ENCODE measurements at regions not wholly inside any gene's neighbourhood (a gene's known extent, or its start where the extent isn't known, plus 50 kb on each side); places are given as distances from the start of the nearest gene placed in this dataset.

GRCh38 chr14:24744641-24745040 lies 110.7 kb upstream of the GZMB start:
- H3K4me3 ChIP-seq (ENCODE audit: severe bottlenecking), result no peak overlapping the region
- H3K27me3 ChIP-seq (ENCODE audit: insufficient read depth, poor library complexity, severe bottlenecking), result peaks cover 9% of the 10 kb centered on the region
- H3K9me3 ChIP-seq (ENCODE audit: severe bottlenecking), result no peaks in the 10 kb centered on the region
- H3K4me1 ChIP-seq (ENCODE audit: insufficient read depth, poor library complexity, severe bottlenecking), result no peaks in the 10 kb centered on the region
- DNase-seq (ENCODE audit: low spot score), result no peak
- TF ChIP-seq CTCF (IDR thresholded peaks at IDR 0.05; ENCODE audit: poor library complexity, severe bottlenecking), result no peak
- H3K27ac ChIP-seq (ENCODE audit: poor library complexity, severe bottlenecking), result no peak overlapping the region
- no peak for ATAC-seq (ENCODE audit: low read depth)
- H3K36me3 ChIP-seq (ENCODE audit: low read depth), result no peaks in the 10 kb centered on the region

GRCh38 chr14:24741871-24742270 lies 107.9 kb upstream of the GZMB start:
- TF ChIP-seq CTCF (IDR thresholded peaks at IDR 0.05; ENCODE audit: poor library complexity, severe bottlenecking), result no peak
- Histone ChIP-seq H3K4me3 (ENCODE audit: severe bottlenecking) (no peak overlapping the region), H3K27ac (ENCODE audit: poor library complexity, severe bottlenecking) (no peak overlapping the region), H3K27me3 (ENCODE audit: insufficient read depth, poor library complexity, severe bottlenecking) (no peaks in the 10 kb centered on the region), H3K36me3 (ENCODE audit: low read depth) (no peaks in the 10 kb centered on the region), H3K4me1 (ENCODE audit: insufficient read depth, poor library complexity, severe bottlenecking) (no peaks in the 10 kb centered on the region), H3K9me3 (ENCODE audit: severe bottlenecking) (no peaks in the 10 kb centered on the region)
- peak; percentile 55; the same call in 2 of the 3 replicates for ATAC-seq (ENCODE audit: low read depth)
- DNase-seq (ENCODE audit: low spot score), result no peak

- Histone ChIP-seq H3K36me3 (ENCODE audit: low read depth) (no peaks in the 10 kb centered on the region), H3K27me3 (ENCODE audit: insufficient read depth, poor library complexity, severe bottlenecking) (peaks cover 5% of the 10 kb centered on the region), H3K27ac (ENCODE audit: poor library complexity, severe bottlenecking) (no peak overlapping the region), H3K4me3 (ENCODE audit: severe bottlenecking) (no peak overlapping the region), H3K4me1 (ENCODE audit: insufficient read depth, poor library complexity, severe bottlenecking) (no peaks in the 10 kb centered on the region), H3K9me3 (ENCODE audit: severe bottlenecking) (no peaks in the 10 kb centered on the region)
- no peak for TF ChIP-seq CTCF (IDR thresholded peaks at IDR 0.05; ENCODE audit: poor library complexity, severe bottlenecking)
- no peak for ATAC-seq (ENCODE audit: low read depth)
- DNase-seq (ENCODE audit: low spot score), result no peak
Observed at GRCh38 chr14:24735984-24736630, 102.1 kb upstream of the GZMB start.

- H3K9me3 ChIP-seq (ENCODE audit: severe bottlenecking), result no peaks in the 10 kb centered on the region
- ATAC-seq (ENCODE audit: low read depth) (peak; percentile 67; the same call in 2 of the 3 replicates), DNase-seq (ENCODE audit: low spot score) (no peak)
- no peak overlapping the region for H3K4me3 ChIP-seq (ENCODE audit: severe bottlenecking)
- H3K27me3 ChIP-seq (ENCODE audit: insufficient read depth, poor library complexity, severe bottlenecking), result peaks cover 5% of the 10 kb centered on the region
- H3K4me1 ChIP-seq (ENCODE audit: insufficient read depth, poor library complexity, severe bottlenecking), result no peaks in the 10 kb centered on the region
- no peak overlapping the region for H3K27ac ChIP-seq (ENCODE audit: poor library complexity, severe bottlenecking)
- no peaks in the 10 kb centered on the region for H3K36me3 ChIP-seq (ENCODE audit: low read depth)
- peak; percentile 88 for TF ChIP-seq CTCF (IDR thresholded peaks at IDR 0.05; ENCODE audit: poor library complexity, severe bottlenecking)
Observed at GRCh38 chr14:24734917-24735500, 101.0 kb upstream of the GZMB start.

GRCh38 chr14:24726480-24726879 lies 92.5 kb upstream of the GZMB start:
- ATAC-seq (ENCODE audit: low read depth), result no peak
- no peaks in the 10 kb centered on the region for H3K4me1 ChIP-seq (ENCODE audit: insufficient read depth, poor library complexity, severe bottlenecking)
- H3K9me3 ChIP-seq (ENCODE audit: severe bottlenecking), result peaks cover 2% of the 10 kb centered on the region
- TF ChIP-seq CTCF (IDR thresholded peaks at IDR 0.05; ENCODE audit: poor library complexity, severe bottlenecking), result no peak
- H3K4me3 ChIP-seq (ENCODE audit: severe bottlenecking), result no peak overlapping the region
- peaks cover 7% of the 10 kb centered on the region for H3K27me3 ChIP-seq (ENCODE audit: insufficient read depth, poor library complexity, severe bottlenecking)
- no peaks in the 10 kb centered on the region for H3K36me3 ChIP-seq (ENCODE audit: low read depth)
- DNase-seq (ENCODE audit: low spot score), result no peak
- no peak overlapping the region for H3K27ac ChIP-seq (ENCODE audit: poor library complexity, severe bottlenecking)
